Tibial artery (tissue), 4 donors: ENCODE measurements at regions not wholly inside any gene's neighbourhood (a gene's known extent, or its start where the extent isn't known, plus 50 kb on each side); places are given as distances from the start of the nearest gene placed in this dataset.

ENCODE experiments used
- DNase-seq, 2 donors: peaks; one replicate each; pipeline ENCODE4 v3.0.0-alpha.2; 2019
- H3K27ac ChIP-seq, 2 donors: fragments of 200-600 bp; sonication (generic) in 1 of 2; 1 replicate in 1 of 2; 2 replicates in 1 of 2; pipeline ENCODE4 v1.5.1; 2018 to 2019; ENCODE audit warnings: mild to moderate bottlenecking in 1 of 2
- H3K27me3 ChIP-seq, 2 donors: fragments of 200-600 bp; sonication (generic) in 1 of 2; one replicate each; pipeline versions ENCODE4 v1.5.1 to v1.6.0; 2016 to 2019
- H3K36me3 ChIP-seq, 3 donors: fragments of 200-600 bp; sonication (generic) in 2 of 3; one replicate each; pipeline ENCODE4 v1.5.1; 2016 to 2019; ENCODE audit warnings: mild to moderate bottlenecking in 2 of 3
- H3K4me1 ChIP-seq, 4 donors: fragments of 200-600 bp; sonication (generic) in 2 of 4; 1 replicate in 3 of 4; 2 replicates in 1 of 4; pipeline ENCODE4 v1.5.1; 2016 to 2019
- H3K4me3 ChIP-seq, 2 donors: fragments of 200-600 bp; sonication (generic) in 1 of 2; 1 replicate in 1 of 2; 2 replicates in 1 of 2; pipeline ENCODE4 v1.5.1; 2018 to 2019; ENCODE audit warnings: mild to moderate bottlenecking in 2 of 2
- H3K9me3 ChIP-seq, 3 donors: fragments of 200-600 bp; sonication (generic) in 1 of 3; one replicate each; pipeline ENCODE4 v1.5.1; 2016 to 2019
- intact Hi-C: fragments of 100-400 bp; cut with DNase I; formaldehyde crosslinking; loops from one replicate; pipeline ENCODE4 v1.15.0; 2023; ENCODE audit warnings: low total_unique reads
- TF ChIP-seq, protein P1 (sequence below), 2 experiments: fragments of 200-600 bp in 1 of 2; fragments of 450-650 bp in 1 of 2; IDR thresholded peaks; one replicate each; pipeline ENCODE4 v1.5.1; 2017 to 2019; ENCODE audit warnings: antibody characterized with exemption in 2 of 2, mild to moderate bottlenecking in 1 of 2, moderate library complexity in 1 of 2

DNA sequence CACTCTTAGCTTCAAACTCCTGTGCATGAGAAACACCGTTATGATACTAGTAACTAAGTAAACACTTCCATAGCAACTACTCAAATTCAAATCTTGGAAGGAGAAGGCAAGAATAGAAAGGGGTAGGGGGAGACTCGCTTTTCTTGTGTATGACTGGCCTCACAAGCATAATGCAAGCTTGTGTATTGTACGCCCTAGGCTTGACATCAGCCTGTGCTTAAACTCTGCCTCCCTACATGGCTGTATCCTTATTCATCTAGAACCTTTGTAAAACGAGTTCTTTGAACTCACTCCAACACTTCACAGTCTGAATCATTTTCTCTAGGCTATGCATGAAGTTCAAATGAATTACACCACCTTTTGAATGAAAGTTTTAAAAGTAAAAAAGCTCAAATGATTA, 1071.2 kb upstream of the ADGRL3 start:
- no peaks in the 10 kb centered on the region for H3K36me3 ChIP-seq
- no peaks in the 10 kb centered on the region for H3K9me3 ChIP-seq
- no peak overlapping the region for H3K27ac ChIP-seq
- intact Hi-C loops = no loop called here
- no peak overlapping the region for H3K4me3 ChIP-seq
- H3K27me3 ChIP-seq = no peaks in the 10 kb centered on the region
- TF ChIP-seq, protein P1, sequence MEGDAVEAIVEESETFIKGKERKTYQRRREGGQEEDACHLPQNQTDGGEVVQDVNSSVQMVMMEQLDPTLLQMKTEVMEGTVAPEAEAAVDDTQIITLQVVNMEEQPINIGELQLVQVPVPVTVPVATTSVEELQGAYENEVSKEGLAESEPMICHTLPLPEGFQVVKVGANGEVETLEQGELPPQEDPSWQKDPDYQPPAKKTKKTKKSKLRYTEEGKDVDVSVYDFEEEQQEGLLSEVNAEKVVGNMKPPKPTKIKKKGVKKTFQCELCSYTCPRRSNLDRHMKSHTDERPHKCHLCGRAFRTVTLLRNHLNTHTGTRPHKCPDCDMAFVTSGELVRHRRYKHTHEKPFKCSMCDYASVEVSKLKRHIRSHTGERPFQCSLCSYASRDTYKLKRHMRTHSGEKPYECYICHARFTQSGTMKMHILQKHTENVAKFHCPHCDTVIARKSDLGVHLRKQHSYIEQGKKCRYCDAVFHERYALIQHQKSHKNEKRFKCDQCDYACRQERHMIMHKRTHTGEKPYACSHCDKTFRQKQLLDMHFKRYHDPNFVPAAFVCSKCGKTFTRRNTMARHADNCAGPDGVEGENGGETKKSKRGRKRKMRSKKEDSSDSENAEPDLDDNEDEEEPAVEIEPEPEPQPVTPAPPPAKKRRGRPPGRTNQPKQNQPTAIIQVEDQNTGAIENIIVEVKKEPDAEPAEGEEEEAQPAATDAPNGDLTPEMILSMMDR (IDR thresholded peaks at IDR 0.05) = no peak
- no peak for DNase-seq
- no peaks in the 10 kb centered on the region for H3K4me1 ChIP-seq

DNA sequence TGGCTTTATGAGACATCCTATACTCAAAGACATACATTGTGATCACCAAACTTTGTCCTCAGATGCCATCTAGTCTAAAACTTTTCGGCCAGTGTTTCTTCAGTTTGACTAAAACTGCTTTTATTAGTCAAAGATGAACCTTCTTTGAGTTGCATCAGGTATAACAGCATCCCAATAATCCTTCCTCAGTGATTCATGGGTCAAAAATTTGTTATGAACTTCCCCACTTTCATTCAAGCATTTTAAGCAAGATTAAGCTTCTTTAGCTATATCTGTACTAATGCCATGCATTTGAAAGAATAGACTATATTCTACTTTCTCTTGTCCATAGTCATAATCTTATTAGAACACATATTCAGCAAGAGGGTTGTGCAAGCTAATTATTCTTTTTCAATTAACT, 1070.4 kb upstream of the ADGRL3 start:
- Histone ChIP-seq H3K36me3 (no peaks in the 10 kb centered on the region), H3K4me3 (no peak overlapping the region), H3K27me3 (no peaks in the 10 kb centered on the region), H3K4me1 (no peaks in the 10 kb centered on the region), H3K9me3 (no peaks in the 10 kb centered on the region), H3K27ac (no peak overlapping the region)
- TF ChIP-seq, protein P1 (IDR thresholded peaks at IDR 0.05) = no peak
- intact Hi-C loops = no loop called here
- DNase-seq = no peak

DNA sequence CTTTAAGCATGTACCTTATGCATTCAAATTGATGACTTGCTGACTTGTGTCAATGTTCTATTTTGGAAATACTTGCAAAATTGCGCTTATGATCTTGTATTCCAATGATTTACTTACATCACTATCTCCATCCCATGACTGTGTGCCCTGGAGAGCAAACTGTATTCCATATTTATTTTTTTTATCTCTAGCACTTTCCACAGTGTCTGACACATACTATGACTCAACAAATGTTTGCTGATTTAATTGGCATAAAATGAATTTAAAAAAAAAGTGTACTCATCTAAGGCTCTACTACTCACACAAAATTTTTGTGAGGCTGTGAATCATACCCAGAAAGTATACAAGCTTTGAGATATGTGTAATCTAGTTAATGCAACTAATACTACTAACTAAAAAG, 1066.8 kb upstream of the ADGRL3 start:
- Histone ChIP-seq H3K4me3 (no peak overlapping the region), H3K36me3 (no peaks in the 10 kb centered on the region), H3K4me1 (no peaks in the 10 kb centered on the region), H3K9me3 (no peaks in the 10 kb centered on the region), H3K27me3 (no peaks in the 10 kb centered on the region), H3K27ac (peak overlapping the region in 1 of 2 donors; percentile 26)
- TF ChIP-seq, protein P1 (IDR thresholded peaks at IDR 0.05) = no peak
- intact Hi-C loops = no loop called here
- DNase-seq = no peak

DNA sequence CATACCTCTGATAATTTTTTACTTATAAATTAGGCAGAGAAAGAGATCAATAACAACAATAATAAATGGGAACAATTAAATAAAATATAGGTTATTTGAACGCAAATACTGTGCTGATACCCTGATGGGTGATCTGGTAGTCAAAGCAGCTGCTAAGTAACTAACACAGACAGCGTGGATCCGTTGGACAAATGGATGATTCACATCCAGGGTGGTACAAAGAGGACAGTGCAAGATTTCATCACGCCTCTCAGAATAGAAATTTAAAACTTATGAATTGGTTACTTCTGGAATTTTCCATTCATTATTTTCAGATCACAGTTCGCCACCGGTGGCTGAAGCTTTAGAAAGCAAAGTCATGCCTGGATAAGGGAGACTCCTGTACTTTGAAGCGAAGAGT, 1066.0 kb upstream of the ADGRL3 start:
- TF ChIP-seq, protein P1 (IDR thresholded peaks at IDR 0.05) = no peak
- intact Hi-C loops = no loop called here

DNA sequence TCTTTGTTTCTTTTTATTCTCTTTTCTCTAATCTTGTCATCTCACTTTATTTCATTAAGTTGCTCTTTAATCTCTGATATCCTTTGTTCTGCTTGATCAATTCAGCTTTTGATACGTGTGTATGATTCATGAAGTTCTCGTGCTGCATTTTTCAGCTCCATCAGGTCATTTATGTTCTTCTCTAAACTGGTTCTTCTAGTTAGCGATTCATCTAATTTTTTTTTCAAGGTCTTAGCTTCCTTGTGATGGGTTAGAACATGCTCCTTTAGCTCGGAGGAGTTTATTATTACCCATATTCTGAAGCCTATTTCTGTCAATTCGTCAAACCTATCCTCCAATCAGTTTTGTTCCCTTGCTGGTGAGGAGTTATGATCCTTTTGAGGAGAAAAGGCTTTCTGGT, 1045.0 kb upstream of the ADGRL3 start:
- DNase-seq = no peak
- no peaks in the 10 kb centered on the region for H3K4me1 ChIP-seq

More for the DNA sequence above, 1066.0 kb upstream of the ADGRL3 start:
- Histone ChIP-seq H3K36me3 (no peaks in the 10 kb centered on the region), H3K4me1 (no peaks in the 10 kb centered on the region), H3K4me3 (no peak overlapping the region), H3K27me3 (no peaks in the 10 kb centered on the region), H3K9me3 (no peaks in the 10 kb centered on the region), H3K27ac (no peak overlapping the region)
- DNase-seq = no peak

More for the DNA sequence above, 1045.0 kb upstream of the ADGRL3 start:
- TF ChIP-seq, protein P1 (IDR thresholded peaks at IDR 0.05) = no peak
- peaks cover 0 to 4% (median 0%) of the 10 kb centered on the region in 3 donors for H3K9me3 ChIP-seq
- H3K27me3 ChIP-seq = no peaks in the 10 kb centered on the region
- intact Hi-C loops = no loop called here
- H3K4me3 ChIP-seq = no peak overlapping the region
- H3K27ac ChIP-seq = no peak overlapping the region
- no peaks in the 10 kb centered on the region for H3K36me3 ChIP-seq
